AG10803 (cell line): ENCODE measurements at regions not wholly inside any gene's neighbourhood (a gene's known extent, or its start where the extent isn't known, plus 50 kb on each side); places are given as distances from the start of the nearest gene placed in this dataset.
A peak's percentile ranks its signal among the peaks of the same experiment; 100 is the strongest.

ENCODE experiments used
- DNase-seq: peaks from one replicate; pipeline ENCODE4 v3.0.0; 2010; ENCODE audit warnings: low read depth
- H3K4me3 ChIP-seq: 2 replicates; pipeline ENCODE4 v1.5.1; 2011; ENCODE audit warnings: mild to moderate bottlenecking, low read length, control low read depth
- TF ChIP-seq, protein P1 (sequence below): conservative IDR thresholded peaks from 2 replicates; pipeline ENCODE4 v1.5.1; 2011; ENCODE audit warnings: mild to moderate bottlenecking, low read length, control low read depth, inconsistent platforms

DNA sequence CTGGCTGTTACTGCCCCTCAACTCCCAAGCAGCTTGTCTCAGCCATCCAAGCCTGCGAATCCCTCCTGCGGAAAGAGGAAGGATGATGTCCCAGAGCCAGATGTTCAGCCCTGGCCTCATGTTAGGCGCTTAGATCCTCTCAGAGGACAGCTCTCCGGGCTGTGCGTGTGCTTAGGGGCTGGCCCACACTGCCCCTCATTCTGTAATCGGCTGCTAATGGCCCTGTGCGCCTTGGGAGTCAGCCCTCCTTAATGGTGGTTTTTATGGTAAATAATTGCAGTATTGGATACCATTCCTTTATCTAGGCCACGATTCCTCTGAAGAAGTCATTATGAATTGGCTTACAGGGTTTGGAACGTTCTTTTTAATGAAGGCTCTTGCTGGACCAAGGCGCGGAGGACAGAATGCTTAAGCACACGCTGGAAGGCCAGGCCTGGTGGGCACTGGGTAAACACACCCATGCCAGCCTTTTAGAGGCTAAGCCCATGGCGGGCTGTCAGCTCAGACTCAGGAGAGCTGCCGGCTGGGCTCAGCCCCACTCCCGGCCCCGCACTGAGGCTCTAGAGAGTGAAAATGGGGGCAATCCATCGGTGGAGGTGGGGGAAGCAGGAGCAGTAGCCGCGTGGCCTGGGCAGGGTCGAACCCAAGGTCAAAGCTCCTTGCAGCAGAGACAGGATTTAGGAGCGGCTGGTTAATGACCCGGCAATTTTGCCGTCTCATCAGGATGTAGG is 1157.5 kb downstream of the BRD1 start:
- TF ChIP-seq, protein P1, sequence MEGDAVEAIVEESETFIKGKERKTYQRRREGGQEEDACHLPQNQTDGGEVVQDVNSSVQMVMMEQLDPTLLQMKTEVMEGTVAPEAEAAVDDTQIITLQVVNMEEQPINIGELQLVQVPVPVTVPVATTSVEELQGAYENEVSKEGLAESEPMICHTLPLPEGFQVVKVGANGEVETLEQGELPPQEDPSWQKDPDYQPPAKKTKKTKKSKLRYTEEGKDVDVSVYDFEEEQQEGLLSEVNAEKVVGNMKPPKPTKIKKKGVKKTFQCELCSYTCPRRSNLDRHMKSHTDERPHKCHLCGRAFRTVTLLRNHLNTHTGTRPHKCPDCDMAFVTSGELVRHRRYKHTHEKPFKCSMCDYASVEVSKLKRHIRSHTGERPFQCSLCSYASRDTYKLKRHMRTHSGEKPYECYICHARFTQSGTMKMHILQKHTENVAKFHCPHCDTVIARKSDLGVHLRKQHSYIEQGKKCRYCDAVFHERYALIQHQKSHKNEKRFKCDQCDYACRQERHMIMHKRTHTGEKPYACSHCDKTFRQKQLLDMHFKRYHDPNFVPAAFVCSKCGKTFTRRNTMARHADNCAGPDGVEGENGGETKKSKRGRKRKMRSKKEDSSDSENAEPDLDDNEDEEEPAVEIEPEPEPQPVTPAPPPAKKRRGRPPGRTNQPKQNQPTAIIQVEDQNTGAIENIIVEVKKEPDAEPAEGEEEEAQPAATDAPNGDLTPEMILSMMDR: no peak
- no peak for DNase-seq
- no peak overlapping the region for H3K4me3 ChIP-seq

DNA sequence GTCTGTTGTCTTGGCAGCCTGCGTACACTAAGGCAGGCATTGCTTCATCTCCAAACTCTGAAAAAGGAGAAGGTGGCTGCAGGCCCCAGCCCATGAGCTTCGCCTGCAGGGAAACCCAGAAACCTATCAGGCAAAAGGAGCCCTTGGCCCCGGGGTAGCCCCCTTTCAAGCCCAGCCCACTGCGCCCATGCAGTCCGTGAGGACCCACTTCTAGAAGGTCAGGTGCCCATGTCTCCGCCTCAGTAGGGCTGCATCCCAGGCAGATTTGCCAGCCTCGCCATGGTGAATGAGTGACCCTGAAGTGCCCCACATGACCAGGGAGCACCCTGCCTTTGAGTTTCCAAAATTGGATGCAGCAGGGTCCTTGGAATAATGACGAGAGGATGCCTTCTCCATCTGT is 1158.4 kb downstream of the BRD1 start:
- TF ChIP-seq, protein P1: no peak
- no peak for DNase-seq
- H3K4me3 ChIP-seq: no peak overlapping the region

DNA sequence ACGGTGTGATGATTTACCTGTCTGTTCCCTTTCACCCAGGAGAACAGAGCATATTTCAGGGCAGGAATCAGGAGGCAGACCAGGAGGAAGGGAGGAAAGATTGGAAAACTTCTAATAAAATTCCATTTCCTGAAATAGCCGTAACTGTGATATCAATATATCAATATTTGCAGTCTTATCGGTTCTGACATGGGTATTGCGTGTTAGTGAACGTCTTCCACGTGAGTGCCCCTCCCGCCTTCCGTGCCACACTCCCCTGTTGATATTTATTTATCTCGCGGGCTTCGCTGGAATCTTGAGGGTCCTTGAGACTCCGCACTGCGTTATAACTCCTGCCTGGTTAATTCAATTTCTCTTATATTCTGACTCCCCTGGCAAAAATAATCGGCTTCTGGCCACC is 1160.4 kb downstream of the BRD1 start:
- no peak for DNase-seq
- H3K4me3 ChIP-seq: no peak overlapping the region
- TF ChIP-seq, protein P1: no peak

DNA sequence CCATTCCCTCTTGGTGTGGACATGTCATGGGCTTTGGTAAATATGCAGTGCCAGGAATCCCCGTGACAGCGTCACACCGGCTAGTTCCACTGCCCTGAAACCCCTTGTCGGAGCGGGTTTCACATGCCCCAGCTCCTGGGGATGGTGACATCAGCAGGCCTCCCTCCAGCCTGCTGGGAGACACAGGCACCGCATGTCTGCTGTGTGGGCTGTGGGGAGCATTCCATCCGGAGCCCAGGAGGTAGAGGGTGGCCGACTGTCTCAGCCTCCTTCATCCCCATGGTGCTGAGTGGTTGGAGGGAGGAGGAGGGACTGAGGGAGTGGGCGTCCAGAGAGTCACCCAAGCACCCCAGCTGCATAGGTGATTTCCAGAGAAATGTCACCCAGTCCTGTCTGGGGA is 1161.1 kb downstream of the BRD1 start:
- TF ChIP-seq, protein P1: no peak
- DNase-seq: no peak
- no peak overlapping the region for H3K4me3 ChIP-seq

DNA sequence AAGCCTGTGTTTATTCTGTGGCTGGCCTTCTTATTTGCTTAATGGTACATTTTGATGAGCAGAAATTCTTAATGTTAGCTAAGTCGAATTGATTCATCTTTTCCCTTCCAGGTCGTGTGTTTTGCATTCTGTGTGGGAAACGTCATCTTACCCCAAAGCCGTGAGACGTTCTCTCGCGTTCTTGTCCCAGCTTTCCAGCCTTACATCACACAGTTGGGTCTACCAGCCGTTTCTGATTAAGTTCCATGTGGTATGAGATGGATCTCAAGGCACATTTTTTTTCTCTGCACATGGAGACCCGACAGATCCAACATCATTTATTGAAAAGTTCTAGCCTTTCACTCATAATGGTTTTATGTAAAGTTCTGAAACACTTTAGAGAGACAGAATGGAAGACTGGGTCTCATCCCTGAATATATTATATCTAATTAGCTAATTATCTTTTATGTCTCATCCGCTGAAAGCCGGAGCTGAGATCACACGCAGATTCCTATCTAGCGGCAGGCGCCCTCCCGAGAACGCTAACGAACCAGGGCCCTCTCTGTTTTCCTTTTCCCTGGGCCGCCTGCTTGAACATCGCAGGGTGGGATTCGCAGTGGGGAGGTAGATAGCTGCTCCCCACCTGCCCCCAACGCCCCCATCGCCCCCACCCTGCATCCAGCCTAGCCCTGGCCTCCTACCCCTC is 1162.2 kb downstream of the BRD1 start:
- H3K4me3 ChIP-seq: no peak overlapping the region
- TF ChIP-seq, protein P1: no peak
- peak; percentile 90 for DNase-seq

DNA sequence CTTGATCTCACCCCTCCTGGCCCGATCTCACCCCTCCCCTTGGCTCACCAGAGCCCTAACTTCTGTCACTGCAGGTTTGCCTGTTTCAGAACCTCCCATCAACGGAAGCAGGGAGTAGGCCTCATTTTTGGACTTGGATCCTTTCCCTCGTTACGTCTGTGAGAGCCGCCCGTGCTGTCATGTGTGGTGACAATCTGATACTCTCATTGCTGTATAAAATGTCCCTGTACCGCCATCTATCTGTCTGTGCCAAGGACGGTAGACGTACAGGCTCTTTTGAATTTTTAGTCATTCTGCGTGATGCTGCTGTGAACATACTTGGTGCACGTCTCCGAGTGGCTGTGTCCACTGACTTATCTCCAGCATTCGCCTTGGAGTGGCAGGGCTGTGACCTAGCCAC is 1163.1 kb downstream of the BRD1 start:
- H3K4me3 ChIP-seq: no peak overlapping the region
- DNase-seq: no peak
- TF ChIP-seq, protein P1: no peak

DNA sequence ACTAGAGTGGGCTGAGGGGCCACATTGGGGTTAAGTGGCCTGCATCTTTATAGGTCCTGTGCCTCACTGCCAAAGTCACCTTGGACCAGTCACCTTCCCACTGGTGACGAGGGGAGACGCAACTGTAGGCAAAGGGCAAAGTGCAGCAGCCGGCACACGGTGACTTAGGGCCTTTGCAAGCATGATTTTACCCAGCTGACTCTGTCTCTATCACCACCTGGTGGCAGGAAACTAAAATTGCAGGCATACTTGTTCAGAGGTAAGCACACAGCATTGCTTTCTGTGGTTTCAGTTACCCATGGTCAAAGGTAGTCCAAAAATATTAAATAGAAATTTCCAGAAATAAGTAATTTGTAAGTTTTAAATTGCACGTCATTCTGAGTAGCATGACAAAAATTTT is 1164.4 kb downstream of the BRD1 start:
- no peak for DNase-seq
- TF ChIP-seq, protein P1: peak; percentile 44
- no peak overlapping the region for H3K4me3 ChIP-seq
